ENCODE measurements at regions not wholly inside any gene's neighbourhood (a gene's known extent, or its start where the extent isn't known, plus 50 kb on each side); places are given as distances from the start of the nearest gene placed in this dataset.
"Not testable (repeated sequence)": the region's sequence is repeated elsewhere in the genome, so short reads cannot be mapped to it uniquely, and the experiment has no call there.

DNA sequence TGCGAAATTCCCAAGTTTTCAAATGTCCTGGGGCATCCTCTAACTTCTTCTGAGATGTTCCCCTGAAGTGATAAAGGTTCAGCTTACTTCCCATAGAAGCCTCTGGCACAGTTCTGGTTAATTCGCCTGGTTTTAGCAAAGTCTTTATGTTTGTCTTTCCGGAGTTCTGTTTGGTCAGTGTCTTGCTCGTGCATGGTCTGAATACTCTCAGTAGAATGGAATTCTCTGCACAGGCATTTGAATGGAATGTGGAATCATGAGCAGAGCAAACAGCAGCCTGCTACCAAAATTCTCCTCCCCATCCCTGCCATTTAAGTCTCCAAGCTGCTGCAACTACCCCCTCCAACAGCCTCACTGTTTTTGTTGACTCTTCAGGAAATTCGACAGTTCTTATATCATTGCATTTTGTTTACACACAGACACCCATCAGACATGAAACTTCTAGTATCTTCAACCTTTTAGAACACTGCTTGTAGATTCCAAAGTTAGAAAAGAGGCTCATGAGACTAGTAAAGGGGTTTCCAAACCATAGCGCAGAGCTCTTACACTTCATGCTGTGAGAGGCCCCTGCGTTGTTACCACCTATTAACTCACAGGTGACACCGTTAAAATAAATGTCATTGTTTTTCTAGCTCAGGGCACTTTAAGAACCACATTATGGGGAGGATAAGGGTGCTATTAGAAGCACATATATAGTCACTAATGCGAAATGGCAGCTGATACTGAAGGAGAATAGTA lies 129.7 kb downstream of the PLCE1 start:
- TF ChIP-seq POLR2AphosphoS5 (IDR thresholded peaks at IDR 0.05; ENCODE audit: low read depth, low read length) (peak; percentile 45; the same call in 1 of the 2 replicates), TCF7L2 (IDR thresholded peaks at IDR 0.05; ENCODE audit: low read depth, low read length) (no peak)
- ChIA-PET POLR2A (interaction anchor here (0.6 to 0.8 kb wide), 3 partner anchors 13 to 33 kb away, joined by 3 to 11 read pairs (median 4); no protein-coding TSS in a partner anchor), CTCF (interaction anchor here (0.5 kb wide), 1 partner anchor 103 kb away, joined by 4 read pairs; no protein-coding TSS in a partner anchor)
- Histone ChIP-seq H3K36me3 (ENCODE audit: control insufficient read depth, insufficient read depth, low read length) (no peaks in the 10 kb centered on the region), H3K9me3 (ENCODE audit: control insufficient read depth, insufficient read depth, low read depth, low read length) (no peaks in the 10 kb centered on the region), H3K27me3 (ENCODE audit: control insufficient read depth, insufficient read depth, low read length) (no peaks in the 10 kb centered on the region), H3K27ac (ENCODE audit: low read length) (peak overlapping the region; percentile 85), H3K4me3 (ENCODE audit: low read depth in 2 of 2, low read length in 2 of 2) (peak overlapping the region in 1 of 2 experiments; percentile 3; a peak in 2 of 4 replicates), H3K4me1 (ENCODE audit: control insufficient read depth, insufficient read depth, low read length) (peaks cover 55% of the 10 kb centered on the region)
- in situ Hi-C loops (cut with HindIII; ENCODE audit: low pct_unique_long_range_greater_than_20kb, low sequenced_read_pairs): no loop called here
- peak; percentile 90 for DNase-seq (ENCODE audit: low read depth, low spot score)
- intact Hi-C loops (cut with micrococcal nuclease; ENCODE audit: unreplicated experiment): no loop called here
- peak; percentile 95 for ATAC-seq
- no TSS peak for BruUV-seq (replicated peaks)

DNA sequence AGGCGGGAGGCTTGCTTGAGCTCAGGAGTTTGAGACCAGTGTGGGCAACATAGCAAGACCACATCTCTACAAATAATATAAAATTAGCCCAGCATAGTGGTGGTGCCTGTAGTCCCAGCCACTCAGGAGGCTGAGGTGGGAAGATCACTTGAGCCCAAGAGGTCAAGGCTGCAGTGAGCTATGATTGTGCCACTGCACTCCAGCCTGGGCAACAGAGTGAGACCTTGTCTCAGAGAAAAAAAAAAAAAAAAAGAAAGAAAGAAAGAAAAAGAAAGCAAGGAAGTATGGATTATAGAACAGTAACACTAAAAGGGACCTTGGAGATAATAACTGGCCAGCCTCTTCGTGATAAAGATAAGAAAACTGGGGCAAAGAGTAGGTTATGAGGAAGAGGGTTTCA lies 130.4 kb downstream of the PLCE1 start:
- H3K27me3 ChIP-seq (ENCODE audit: control insufficient read depth, insufficient read depth, low read length); H3K36me3 ChIP-seq (ENCODE audit: control insufficient read depth, insufficient read depth, low read length); ATAC-seq; H3K4me3 ChIP-seq (ENCODE audit: low read depth in 2 of 2, low read length in 2 of 2); DNase-seq (ENCODE audit: low read depth, low spot score); intact Hi-C loops (cut with micrococcal nuclease; ENCODE audit: unreplicated experiment); H3K9me3 ChIP-seq (ENCODE audit: control insufficient read depth, insufficient read depth, low read depth, low read length); BruUV-seq (replicated peaks); CTCF ChIA-PET; in situ Hi-C loops (cut with HindIII; ENCODE audit: low pct_unique_long_range_greater_than_20kb, low sequenced_read_pairs): not testable (repeated sequence)
- POLR2A ChIA-PET: interaction anchor here (0.6 to 0.7 kb wide), 2 partner anchors 14 to 24 kb away, joined by 4 to 11 read pairs; no protein-coding TSS in a partner anchor
- peaks cover 60% of the 10 kb centered on the region for H3K4me1 ChIP-seq (ENCODE audit: control insufficient read depth, insufficient read depth, low read length)
- H3K27ac ChIP-seq (ENCODE audit: low read length): peak overlapping the region; percentile 85

DNA sequence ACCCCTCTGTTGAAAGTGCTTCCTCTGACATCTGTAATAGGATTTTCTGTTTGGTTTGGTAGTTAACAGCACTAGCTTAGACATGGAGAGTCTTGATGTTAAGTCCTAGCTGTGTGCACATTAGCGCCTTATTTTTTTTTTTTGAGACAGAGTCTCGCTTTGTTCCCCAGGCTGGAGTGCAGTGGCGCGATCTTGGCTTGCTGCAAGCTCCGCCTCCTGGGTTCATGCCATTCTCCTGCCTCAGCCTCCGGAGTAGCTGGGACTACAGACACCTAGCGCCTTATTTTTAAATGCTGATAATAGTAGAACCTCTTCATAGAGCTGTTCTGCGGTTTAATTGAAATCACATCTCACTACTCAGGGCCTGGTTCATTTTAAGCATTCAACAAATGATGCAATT lies 131.5 kb downstream of the PLCE1 start:
- intact Hi-C loops (cut with micrococcal nuclease; ENCODE audit: unreplicated experiment); H3K4me3 ChIP-seq (ENCODE audit: low read depth in 2 of 2, low read length in 2 of 2); H3K9me3 ChIP-seq (ENCODE audit: control insufficient read depth, insufficient read depth, low read depth, low read length); H3K36me3 ChIP-seq (ENCODE audit: control insufficient read depth, insufficient read depth, low read length); CTCF ChIA-PET; BruUV-seq (replicated peaks); in situ Hi-C loops (cut with HindIII; ENCODE audit: low pct_unique_long_range_greater_than_20kb, low sequenced_read_pairs); DNase-seq (ENCODE audit: low read depth, low spot score); ATAC-seq; H3K27me3 ChIP-seq (ENCODE audit: control insufficient read depth, insufficient read depth, low read length); POLR2A ChIA-PET: not testable (repeated sequence)
- H3K4me1 ChIP-seq (ENCODE audit: control insufficient read depth, insufficient read depth, low read length): peaks cover 66% of the 10 kb centered on the region
- peak overlapping the region; percentile 85; the same call in 1 of the 2 replicates for H3K27ac ChIP-seq (ENCODE audit: low read length)

DNA sequence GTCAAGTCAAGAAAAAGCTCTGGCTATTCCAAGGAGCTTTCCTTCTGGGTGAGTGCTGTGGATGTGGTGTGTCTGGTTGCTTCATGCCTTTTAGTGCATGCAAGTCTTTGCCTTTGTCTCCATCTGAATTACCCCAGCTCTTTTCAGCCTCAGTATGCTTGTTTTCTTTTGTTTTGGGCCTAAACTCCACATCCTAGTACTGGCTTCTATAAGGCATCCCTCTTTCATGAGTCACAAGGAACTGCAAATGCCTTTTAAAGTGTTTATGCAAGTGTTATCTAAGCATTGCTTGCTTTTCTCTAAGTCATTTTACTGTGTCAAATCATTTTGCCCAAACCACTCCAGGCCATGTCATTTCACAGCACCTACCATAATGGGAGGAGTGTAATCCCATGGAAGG lies 132.1 kb downstream of the PLCE1 start:
- Histone ChIP-seq H3K4me3 (ENCODE audit: low read depth in 2 of 2, low read length in 2 of 2) (no peak overlapping the region), H3K4me1 (ENCODE audit: control insufficient read depth, insufficient read depth, low read length) (peaks cover 66% of the 10 kb centered on the region), H3K9me3 (ENCODE audit: control insufficient read depth, insufficient read depth, low read depth, low read length) (no peaks in the 10 kb centered on the region), H3K27me3 (ENCODE audit: control insufficient read depth, insufficient read depth, low read length) (no peaks in the 10 kb centered on the region), H3K27ac (ENCODE audit: low read length) (peak overlapping the region; percentile 85; the same call in 1 of the 2 replicates), H3K36me3 (ENCODE audit: control insufficient read depth, insufficient read depth, low read length) (no peaks in the 10 kb centered on the region)
- TF ChIP-seq SIN3A (IDR thresholded peaks at IDR 0.05; ENCODE audit: borderline replicate concordance, insufficient read depth, low read depth, low read length) (no peak), POLR2AphosphoS5 (IDR thresholded peaks at IDR 0.05; ENCODE audit: low read depth, low read length) (no peak), TCF7L2 (IDR thresholded peaks at IDR 0.05; ENCODE audit: low read depth, low read length) (no peak)
- TF ChIP-seq, protein P1, sequence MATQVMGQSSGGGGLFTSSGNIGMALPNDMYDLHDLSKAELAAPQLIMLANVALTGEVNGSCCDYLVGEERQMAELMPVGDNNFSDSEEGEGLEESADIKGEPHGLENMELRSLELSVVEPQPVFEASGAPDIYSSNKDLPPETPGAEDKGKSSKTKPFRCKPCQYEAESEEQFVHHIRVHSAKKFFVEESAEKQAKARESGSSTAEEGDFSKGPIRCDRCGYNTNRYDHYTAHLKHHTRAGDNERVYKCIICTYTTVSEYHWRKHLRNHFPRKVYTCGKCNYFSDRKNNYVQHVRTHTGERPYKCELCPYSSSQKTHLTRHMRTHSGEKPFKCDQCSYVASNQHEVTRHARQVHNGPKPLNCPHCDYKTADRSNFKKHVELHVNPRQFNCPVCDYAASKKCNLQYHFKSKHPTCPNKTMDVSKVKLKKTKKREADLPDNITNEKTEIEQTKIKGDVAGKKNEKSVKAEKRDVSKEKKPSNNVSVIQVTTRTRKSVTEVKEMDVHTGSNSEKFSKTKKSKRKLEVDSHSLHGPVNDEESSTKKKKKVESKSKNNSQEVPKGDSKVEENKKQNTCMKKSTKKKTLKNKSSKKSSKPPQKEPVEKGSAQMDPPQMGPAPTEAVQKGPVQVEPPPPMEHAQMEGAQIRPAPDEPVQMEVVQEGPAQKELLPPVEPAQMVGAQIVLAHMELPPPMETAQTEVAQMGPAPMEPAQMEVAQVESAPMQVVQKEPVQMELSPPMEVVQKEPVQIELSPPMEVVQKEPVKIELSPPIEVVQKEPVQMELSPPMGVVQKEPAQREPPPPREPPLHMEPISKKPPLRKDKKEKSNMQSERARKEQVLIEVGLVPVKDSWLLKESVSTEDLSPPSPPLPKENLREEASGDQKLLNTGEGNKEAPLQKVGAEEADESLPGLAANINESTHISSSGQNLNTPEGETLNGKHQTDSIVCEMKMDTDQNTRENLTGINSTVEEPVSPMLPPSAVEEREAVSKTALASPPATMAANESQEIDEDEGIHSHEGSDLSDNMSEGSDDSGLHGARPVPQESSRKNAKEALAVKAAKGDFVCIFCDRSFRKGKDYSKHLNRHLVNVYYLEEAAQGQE (IDR thresholded peaks at IDR 0.05; ENCODE audit: insufficient read depth in 1 of 2, low read depth in 2 of 2, low read length in 1 of 2): no peak
- TF ChIP-seq, protein P2, sequence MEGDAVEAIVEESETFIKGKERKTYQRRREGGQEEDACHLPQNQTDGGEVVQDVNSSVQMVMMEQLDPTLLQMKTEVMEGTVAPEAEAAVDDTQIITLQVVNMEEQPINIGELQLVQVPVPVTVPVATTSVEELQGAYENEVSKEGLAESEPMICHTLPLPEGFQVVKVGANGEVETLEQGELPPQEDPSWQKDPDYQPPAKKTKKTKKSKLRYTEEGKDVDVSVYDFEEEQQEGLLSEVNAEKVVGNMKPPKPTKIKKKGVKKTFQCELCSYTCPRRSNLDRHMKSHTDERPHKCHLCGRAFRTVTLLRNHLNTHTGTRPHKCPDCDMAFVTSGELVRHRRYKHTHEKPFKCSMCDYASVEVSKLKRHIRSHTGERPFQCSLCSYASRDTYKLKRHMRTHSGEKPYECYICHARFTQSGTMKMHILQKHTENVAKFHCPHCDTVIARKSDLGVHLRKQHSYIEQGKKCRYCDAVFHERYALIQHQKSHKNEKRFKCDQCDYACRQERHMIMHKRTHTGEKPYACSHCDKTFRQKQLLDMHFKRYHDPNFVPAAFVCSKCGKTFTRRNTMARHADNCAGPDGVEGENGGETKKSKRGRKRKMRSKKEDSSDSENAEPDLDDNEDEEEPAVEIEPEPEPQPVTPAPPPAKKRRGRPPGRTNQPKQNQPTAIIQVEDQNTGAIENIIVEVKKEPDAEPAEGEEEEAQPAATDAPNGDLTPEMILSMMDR (IDR thresholded peaks at IDR 0.05): no peak
- ChIA-PET POLR2A (no interaction called here), CTCF (no interaction called here)
- ATAC-seq (peak; percentile 41), DNase-seq (ENCODE audit: low read depth, low spot score) (no peak)
- BruUV-seq (replicated peaks): no TSS peak
- in situ Hi-C loops (cut with HindIII; ENCODE audit: low pct_unique_long_range_greater_than_20kb, low sequenced_read_pairs): no loop called here
- intact Hi-C loops (cut with micrococcal nuclease; ENCODE audit: unreplicated experiment): no loop called here
